ENCODE measurements at regions not wholly inside any gene's neighbourhood (a gene's known extent, or its start where the extent isn't known, plus 50 kb on each side); places are given as distances from the start of the nearest gene placed in this dataset.

DNA sequence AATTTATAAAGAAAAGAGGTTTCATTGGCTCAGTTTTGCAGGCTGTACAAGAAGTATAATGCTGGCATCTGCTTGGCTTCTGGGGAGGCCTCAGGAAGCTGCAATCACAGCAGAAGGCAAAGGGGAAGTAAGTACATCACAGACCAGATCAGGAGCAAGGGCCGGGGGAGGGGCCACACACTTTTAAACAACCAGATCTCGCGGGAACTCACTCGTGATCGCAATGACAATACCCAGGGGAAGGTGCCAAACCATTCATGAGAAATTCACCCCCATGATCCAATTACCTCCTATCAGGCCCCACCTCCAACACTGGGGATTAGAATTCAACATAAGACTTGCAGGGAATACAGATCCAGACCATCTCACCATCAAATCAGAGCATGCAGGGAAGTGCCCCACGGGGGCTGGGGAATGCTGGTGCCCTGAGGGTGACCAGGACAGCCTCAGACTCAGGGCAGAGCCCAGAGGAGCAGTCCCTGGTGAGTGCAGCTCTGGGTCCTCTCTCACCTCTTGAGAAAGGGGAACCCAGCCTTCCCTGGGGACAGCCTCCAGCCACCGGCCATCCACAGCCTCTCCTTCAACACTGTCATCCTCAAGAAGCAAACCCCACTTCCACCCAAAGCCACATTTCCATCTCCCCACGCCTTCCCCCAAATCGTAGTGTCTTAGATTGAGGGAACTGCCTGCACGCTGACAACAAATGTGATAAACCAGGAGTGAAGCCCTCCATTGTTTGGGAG is 80.7 kb downstream of the ANKRD60 start:
- TF ChIP-seq EP300 (IDR thresholded peaks at IDR 0.05; ENCODE audit: borderline replicate concordance in 1 of 2, low read depth in 2 of 2, low read length in 2 of 2) (no peak), CTCF (IDR thresholded peaks at IDR 0.05; ENCODE audit: control extremely low read depth in 1 of 3, insufficient read depth in 1 of 3, low read depth in 1 of 3, low read length in 3 of 3) (no peak), EZH2 (IDR thresholded peaks at IDR 0.05; ENCODE audit: low read depth, low read length, severe bottlenecking) (no peak), POLR2A (IDR thresholded peaks at IDR 0.05; ENCODE audit: control extremely low read depth in 1 of 2, low read depth in 2 of 2, low read length in 2 of 2) (no peak), YY1 (IDR thresholded peaks at IDR 0.05; ENCODE audit: low read depth, low read length) (no peak), BRCA1 (IDR thresholded peaks at IDR 0.05; ENCODE audit: low read depth, low read length) (no peak), PHF8 (conservative IDR thresholded peaks at IDR 0.05; ENCODE audit: low read depth, low read length) (no peak), TCF12 (IDR thresholded peaks at IDR 0.05; ENCODE audit: low read depth, low read length) (no peak)

Data from H1 (cell line).